ENCODE measurements at regions not wholly inside any gene's neighbourhood (a gene's known extent, or its start where the extent isn't known, plus 50 kb on each side); places are given as distances from the start of the nearest gene placed in this dataset.

DNA sequence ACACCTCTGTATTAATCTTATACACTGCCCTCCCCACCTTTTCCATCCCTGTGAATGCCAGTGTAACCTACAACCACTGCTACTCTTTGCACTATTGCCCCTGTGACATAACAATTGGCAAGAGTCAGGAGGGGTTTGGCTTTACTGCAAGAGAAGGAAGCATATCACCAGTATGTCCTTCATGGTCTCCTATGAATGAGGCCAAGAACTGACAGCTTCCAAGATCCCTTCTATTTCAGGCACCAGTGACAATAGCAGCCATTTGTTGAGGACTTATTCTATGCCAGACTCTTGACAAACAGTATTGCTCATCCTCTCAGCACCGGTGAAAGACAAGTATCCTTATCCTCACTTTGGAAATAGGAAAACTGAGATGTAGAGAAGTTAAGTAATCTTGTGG lies 363.9 kb downstream of the MID1IP1 start:
- H2BK15ac ChIP-seq (replicated peaks; ENCODE audit: low read depth) = no peak overlapping the region

DNA sequence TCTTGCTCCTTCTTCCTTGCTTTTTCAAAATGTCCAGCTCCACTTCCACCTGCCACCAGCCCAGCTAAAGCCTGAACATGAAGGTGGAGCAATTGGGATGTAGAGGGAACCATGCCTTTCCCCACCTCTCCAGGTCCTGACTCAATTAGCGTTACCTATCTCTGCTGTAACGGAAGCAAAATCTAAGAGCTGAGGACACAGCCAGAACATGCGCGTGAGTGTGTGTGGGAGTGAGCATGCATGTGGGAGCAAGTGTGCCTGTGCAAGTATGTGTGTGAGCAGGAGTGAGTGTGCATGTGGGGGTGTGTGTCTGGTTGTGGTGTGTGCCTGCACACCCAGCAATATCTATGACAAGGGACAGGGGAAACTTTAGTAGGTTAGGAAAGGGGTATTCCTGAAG lies 364.5 kb downstream of the MID1IP1 start:
- DNase-seq = no peak
- H2BK120ac ChIP-seq (ENCODE audit: low read depth, low read length) = no peak overlapping the region
- no peak overlapping the region for H3K4me3 ChIP-seq (ENCODE audit: low read length)
- H3K79me1 ChIP-seq (ENCODE audit: low read length) = no peaks in the 10 kb centered on the region
- no peaks in the 10 kb centered on the region for H3K4me1 ChIP-seq (ENCODE audit: control insufficient read depth, low read depth, low read length)
- WGBS (ENCODE audit: extremely low coverage, insufficient coverage, low lambda C conversion rate) = no CpG with 5 or more reads among the region's 4 CpGs
- no peaks in the 10 kb centered on the region for H3K79me2 ChIP-seq (ENCODE audit: control insufficient read depth, insufficient read depth, low read length)
- no peaks in the 10 kb centered on the region for H3K36me3 ChIP-seq (ENCODE audit: control insufficient read depth, insufficient read depth, low read length)
- H3K56ac ChIP-seq (ENCODE audit: low read length) = no peak overlapping the region
- H2AK5ac ChIP-seq (ENCODE audit: low read length) = no peak overlapping the region
- no peak overlapping the region for H2BK5ac ChIP-seq (ENCODE audit: low read length)
- no peak overlapping the region for H3K4ac ChIP-seq (ENCODE audit: low read depth, low read length)
- H2BK15ac ChIP-seq (replicated peaks; ENCODE audit: low read depth) = no peak overlapping the region
- no peak overlapping the region for H3K9ac ChIP-seq (ENCODE audit: low read length)
- no peak overlapping the region for H3K18ac ChIP-seq (ENCODE audit: low read length)
- no peak overlapping the region for H3K23ac ChIP-seq (ENCODE audit: low read length)
- no peaks in the 10 kb centered on the region for H3K27me3 ChIP-seq (ENCODE audit: insufficient read depth, low read length, poor library complexity)
- H3K27ac ChIP-seq (ENCODE audit: low read depth, low read length) = no peak overlapping the region
- no peak overlapping the region for H4K8ac ChIP-seq (ENCODE audit: low read depth, low read length)
- no peak overlapping the region for H3K4me2 ChIP-seq (ENCODE audit: low read length)
- H4K5ac ChIP-seq (ENCODE audit: low read length) = no peak overlapping the region

More for the DNA sequence above, 363.9 kb downstream of the MID1IP1 start:
- Histone ChIP-seq H4K5ac (ENCODE audit: low read length) (no peak overlapping the region), H3K27ac (ENCODE audit: low read depth, low read length) (no peak overlapping the region), H3K4me2 (ENCODE audit: low read length) (no peak overlapping the region), H3K79me1 (ENCODE audit: low read length) (no peaks in the 10 kb centered on the region), H3K4me3 (ENCODE audit: low read length) (no peak overlapping the region), H3K23ac (ENCODE audit: low read length) (no peak overlapping the region), H2AK5ac (ENCODE audit: low read length) (no peak overlapping the region), H3K56ac (ENCODE audit: low read length) (no peak overlapping the region), H3K4ac (ENCODE audit: low read depth, low read length) (no peak overlapping the region), H3K4me1 (ENCODE audit: control insufficient read depth, low read depth, low read length) (no peaks in the 10 kb centered on the region), H3K18ac (ENCODE audit: low read length) (no peak overlapping the region), H3K9ac (ENCODE audit: low read length) (no peak overlapping the region), H4K8ac (ENCODE audit: low read depth, low read length) (no peak overlapping the region), H3K27me3 (ENCODE audit: insufficient read depth, low read length, poor library complexity) (no peaks in the 10 kb centered on the region), H2BK5ac (ENCODE audit: low read length) (no peak overlapping the region), H2BK120ac (ENCODE audit: low read depth, low read length) (no peak overlapping the region), H3K79me2 (ENCODE audit: control insufficient read depth, insufficient read depth, low read length) (no peaks in the 10 kb centered on the region), H3K36me3 (ENCODE audit: control insufficient read depth, insufficient read depth, low read length) (no peaks in the 10 kb centered on the region)
- DNase-seq = no peak
- no CpG with 5 or more reads among the region's 1 CpG for WGBS (ENCODE audit: extremely low coverage, insufficient coverage, low lambda C conversion rate)

DNA sequence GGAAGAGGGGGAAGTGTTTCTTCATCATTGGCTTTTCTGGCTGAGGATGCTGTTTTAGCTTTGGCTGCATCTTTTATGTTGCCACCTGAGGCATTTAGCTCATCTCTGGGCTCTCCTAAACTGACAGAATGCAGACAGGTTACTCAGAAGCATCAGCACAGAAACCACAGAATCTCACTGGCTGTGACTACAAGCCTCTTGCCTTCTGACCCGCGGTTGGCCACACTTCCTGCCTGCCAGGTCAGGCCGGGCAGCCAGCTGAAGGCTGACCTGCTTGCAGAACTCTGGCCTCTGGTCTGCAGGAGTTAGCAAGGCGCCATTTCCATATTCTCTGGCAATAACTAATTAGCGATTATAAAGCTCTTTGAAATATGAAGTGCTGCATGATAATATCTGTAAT lies 366.5 kb downstream of the MID1IP1 start:
- Histone ChIP-seq H3K4ac (ENCODE audit: low read depth, low read length) (no peak overlapping the region), H2BK15ac (replicated peaks; ENCODE audit: low read depth) (no peak overlapping the region), H3K27me3 (ENCODE audit: insufficient read depth, low read length, poor library complexity) (no peaks in the 10 kb centered on the region), H4K8ac (ENCODE audit: low read depth, low read length) (no peak overlapping the region), H3K56ac (ENCODE audit: low read length) (no peak overlapping the region), H4K5ac (ENCODE audit: low read length) (no peak overlapping the region), H2AK5ac (ENCODE audit: low read length) (no peak overlapping the region), H3K18ac (ENCODE audit: low read length) (no peak overlapping the region), H3K9ac (ENCODE audit: low read length) (no peak overlapping the region), H3K27ac (ENCODE audit: low read depth, low read length) (no peak overlapping the region), H3K4me3 (ENCODE audit: low read length) (no peak overlapping the region), H3K79me1 (ENCODE audit: low read length) (no peaks in the 10 kb centered on the region), H3K4me2 (ENCODE audit: low read length) (no peak overlapping the region), H3K23ac (ENCODE audit: low read length) (no peak overlapping the region), H3K79me2 (ENCODE audit: control insufficient read depth, insufficient read depth, low read length) (no peaks in the 10 kb centered on the region), H2BK120ac (ENCODE audit: low read depth, low read length) (no peak overlapping the region), H3K4me1 (ENCODE audit: control insufficient read depth, low read depth, low read length) (no peaks in the 10 kb centered on the region), H2BK5ac (ENCODE audit: low read length) (no peak overlapping the region), H3K36me3 (ENCODE audit: control insufficient read depth, insufficient read depth, low read length) (no peaks in the 10 kb centered on the region)
- no peak for DNase-seq
- WGBS (ENCODE audit: extremely low coverage, insufficient coverage, low lambda C conversion rate) = no CpG with 5 or more reads among the region's 5 CpGs

DNA sequence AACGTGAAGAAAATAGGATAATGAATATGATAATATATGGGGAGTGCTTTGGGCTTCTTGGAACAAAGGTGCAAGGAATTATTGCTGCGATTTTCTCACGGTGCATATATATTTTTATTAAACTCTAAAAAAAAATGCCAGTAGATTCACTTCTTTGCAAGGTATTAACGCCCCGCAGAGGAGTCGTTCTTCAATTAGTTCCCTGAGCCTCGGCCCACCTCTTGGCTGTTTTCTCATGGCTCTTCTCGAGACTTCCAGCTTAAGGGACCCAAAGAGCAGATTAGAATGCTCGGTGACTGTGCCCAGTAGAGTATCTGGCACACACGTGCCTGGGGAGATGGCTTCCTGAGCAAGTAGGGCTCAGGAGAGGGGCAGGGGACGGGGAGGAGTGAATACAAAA lies 367.4 kb downstream of the MID1IP1 start:
- no peak overlapping the region for H4K5ac ChIP-seq (ENCODE audit: low read length)
- WGBS (ENCODE audit: extremely low coverage, insufficient coverage, low lambda C conversion rate) = 100% methylated on average over 1 of the region's 11 CpGs
- H3K4ac ChIP-seq (ENCODE audit: low read depth, low read length) = no peak overlapping the region
- DNase-seq = no peak
- no peak overlapping the region for H2BK120ac ChIP-seq (ENCODE audit: low read depth, low read length)
- no peak overlapping the region for H3K18ac ChIP-seq (ENCODE audit: low read length)
- no peaks in the 10 kb centered on the region for H3K79me1 ChIP-seq (ENCODE audit: low read length)
- H2BK15ac ChIP-seq (replicated peaks; ENCODE audit: low read depth) = no peak overlapping the region
- H3K79me2 ChIP-seq (ENCODE audit: control insufficient read depth, insufficient read depth, low read length) = no peaks in the 10 kb centered on the region
- H3K27me3 ChIP-seq (ENCODE audit: insufficient read depth, low read length, poor library complexity) = no peaks in the 10 kb centered on the region
- no peak overlapping the region for H3K4me3 ChIP-seq (ENCODE audit: low read length)
- no peak overlapping the region for H3K27ac ChIP-seq (ENCODE audit: low read depth, low read length)
- H3K56ac ChIP-seq (ENCODE audit: low read length) = no peak overlapping the region
- H4K8ac ChIP-seq (ENCODE audit: low read depth, low read length) = no peak overlapping the region
- H3K23ac ChIP-seq (ENCODE audit: low read length) = no peak overlapping the region
- H2AK5ac ChIP-seq (ENCODE audit: low read length) = no peak overlapping the region
- no peak overlapping the region for H2BK5ac ChIP-seq (ENCODE audit: low read length)
- no peak overlapping the region for H3K4me2 ChIP-seq (ENCODE audit: low read length)
- no peaks in the 10 kb centered on the region for H3K4me1 ChIP-seq (ENCODE audit: control insufficient read depth, low read depth, low read length)
- H3K9ac ChIP-seq (ENCODE audit: low read length) = no peak overlapping the region
- no peaks in the 10 kb centered on the region for H3K36me3 ChIP-seq (ENCODE audit: control insufficient read depth, insufficient read depth, low read length)

DNA sequence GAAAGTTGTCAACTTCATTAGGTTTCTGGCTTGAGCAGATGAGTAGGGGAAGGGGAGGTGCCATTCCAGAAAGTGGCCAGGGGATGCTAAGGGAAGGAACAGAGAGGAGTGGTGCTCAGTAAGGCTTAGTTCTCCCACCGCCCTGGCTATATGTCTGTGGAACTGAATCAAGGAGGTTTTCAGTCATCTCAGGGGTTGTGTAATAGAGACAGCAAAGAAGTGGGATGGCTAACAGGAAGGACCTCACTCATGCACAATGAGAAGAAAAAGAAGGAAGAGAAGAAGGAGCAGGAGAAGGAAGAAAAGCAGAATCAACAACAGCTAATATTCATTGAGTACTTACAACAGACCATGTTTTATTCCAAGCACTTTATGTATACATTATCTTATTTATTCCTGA lies 368.7 kb downstream of the MID1IP1 start:
- H3K9ac ChIP-seq (ENCODE audit: low read length) = no peak overlapping the region
- no peak overlapping the region for H2AK5ac ChIP-seq (ENCODE audit: low read length)
- H3K79me1 ChIP-seq (ENCODE audit: low read length) = no peaks in the 10 kb centered on the region
- H3K4ac ChIP-seq (ENCODE audit: low read depth, low read length) = no peak overlapping the region
- H3K18ac ChIP-seq (ENCODE audit: low read length) = no peak overlapping the region
- H3K27me3 ChIP-seq (ENCODE audit: insufficient read depth, low read length, poor library complexity) = no peaks in the 10 kb centered on the region
- WGBS (ENCODE audit: extremely low coverage, insufficient coverage, low lambda C conversion rate) = no CpG with 5 or more reads among the region's 1 CpG
- H3K36me3 ChIP-seq (ENCODE audit: control insufficient read depth, insufficient read depth, low read length) = no peaks in the 10 kb centered on the region
- H3K4me3 ChIP-seq (ENCODE audit: low read length) = no peak overlapping the region
- no peak overlapping the region for H2BK15ac ChIP-seq (replicated peaks; ENCODE audit: low read depth)
- no peak overlapping the region for H4K8ac ChIP-seq (ENCODE audit: low read depth, low read length)
- H3K56ac ChIP-seq (ENCODE audit: low read length) = no peak overlapping the region
- no peak for DNase-seq
- H2BK5ac ChIP-seq (ENCODE audit: low read length) = no peak overlapping the region
- no peaks in the 10 kb centered on the region for H3K79me2 ChIP-seq (ENCODE audit: control insufficient read depth, insufficient read depth, low read length)
- no peak overlapping the region for H2BK120ac ChIP-seq (ENCODE audit: low read depth, low read length)
- no peak overlapping the region for H4K5ac ChIP-seq (ENCODE audit: low read length)
- no peak overlapping the region for H3K27ac ChIP-seq (ENCODE audit: low read depth, low read length)
- H3K4me1 ChIP-seq (ENCODE audit: control insufficient read depth, low read depth, low read length) = no peaks in the 10 kb centered on the region
- no peak overlapping the region for H3K4me2 ChIP-seq (ENCODE audit: low read length)
- H3K23ac ChIP-seq (ENCODE audit: low read length) = no peak overlapping the region

DNA sequence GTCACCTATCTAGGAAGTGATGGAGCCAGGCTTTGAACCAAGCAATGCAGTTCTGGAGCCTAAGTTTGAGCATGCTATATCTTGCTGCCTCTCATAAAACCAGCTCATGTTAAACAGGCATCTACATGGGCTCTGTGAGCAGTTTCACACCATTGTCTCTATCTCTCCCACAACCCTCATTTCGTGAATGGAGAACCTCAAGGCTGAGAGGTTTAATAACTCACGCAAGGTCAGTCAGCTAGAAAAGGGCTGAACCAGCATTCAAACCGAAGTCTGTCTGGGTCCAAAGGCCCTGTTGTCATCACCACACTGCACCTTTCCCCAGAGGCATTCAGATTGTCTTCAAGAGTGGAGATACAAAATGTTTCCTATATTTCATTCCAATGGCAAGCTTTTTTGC lies 369.2 kb downstream of the MID1IP1 start:
- DNase-seq = no peak

More for the DNA sequence above, 369.2 kb downstream of the MID1IP1 start:
- no peak overlapping the region for H3K9ac ChIP-seq (ENCODE audit: low read length)
- no peak overlapping the region for H3K4me3 ChIP-seq (ENCODE audit: low read length)
- H3K36me3 ChIP-seq (ENCODE audit: control insufficient read depth, insufficient read depth, low read length) = no peaks in the 10 kb centered on the region
- H3K23ac ChIP-seq (ENCODE audit: low read length) = no peak overlapping the region
- H2BK5ac ChIP-seq (ENCODE audit: low read length) = no peak overlapping the region
- H3K4ac ChIP-seq (ENCODE audit: low read depth, low read length) = no peak overlapping the region
- no peak overlapping the region for H2AK5ac ChIP-seq (ENCODE audit: low read length)
- H3K56ac ChIP-seq (ENCODE audit: low read length) = no peak overlapping the region
- no peak overlapping the region for H4K8ac ChIP-seq (ENCODE audit: low read depth, low read length)
- no peak overlapping the region for H3K18ac ChIP-seq (ENCODE audit: low read length)
- H4K5ac ChIP-seq (ENCODE audit: low read length) = no peak overlapping the region
- H3K4me2 ChIP-seq (ENCODE audit: low read length) = no peak overlapping the region
- no peak overlapping the region for H2BK120ac ChIP-seq (ENCODE audit: low read depth, low read length)
- no peaks in the 10 kb centered on the region for H3K79me1 ChIP-seq (ENCODE audit: low read length)
- H3K79me2 ChIP-seq (ENCODE audit: control insufficient read depth, insufficient read depth, low read length) = no peaks in the 10 kb centered on the region
- H2BK15ac ChIP-seq (replicated peaks; ENCODE audit: low read depth) = no peak overlapping the region
- no peaks in the 10 kb centered on the region for H3K4me1 ChIP-seq (ENCODE audit: control insufficient read depth, low read depth, low read length)
- H3K27me3 ChIP-seq (ENCODE audit: insufficient read depth, low read length, poor library complexity) = no peaks in the 10 kb centered on the region
- no CpG with 5 or more reads among the region's 3 CpGs for WGBS (ENCODE audit: extremely low coverage, insufficient coverage, low lambda C conversion rate)
- H3K27ac ChIP-seq (ENCODE audit: low read depth, low read length) = no peak overlapping the region
